ENCODE measurements at regions not wholly inside any gene's neighbourhood (a gene's known extent, or its start where the extent isn't known, plus 50 kb on each side); places are given as distances from the start of the nearest gene placed in this dataset.
"Not testable (repeated sequence)": the region's sequence is repeated elsewhere in the genome, so short reads cannot be mapped to it uniquely, and the experiment has no call there.

GRCh38 chr11:15667127-15667725, 552.5 kb downstream of the INSC start:
- DNase-seq = no peak

GRCh38 chr11:15668718-15669117, 554.0 kb downstream of the INSC start:
- no peak for DNase-seq

GRCh38 chr11:15670520-15671070, 555.9 kb downstream of the INSC start:
- no peak for DNase-seq

- no peak for DNase-seq
Observed at GRCh38 chr11:15671216-15671615, 556.5 kb downstream of the INSC start.

- DNase-seq = no peak
Observed at GRCh38 chr11:15672825-15673224, 558.1 kb downstream of the INSC start.

- no peak for DNase-seq
Observed at GRCh38 chr11:15673408-15673831, 558.7 kb downstream of the INSC start.

- DNase-seq = no peak
Observed at GRCh38 chr11:15674756-15675155, 560.0 kb downstream of the INSC start.

GRCh38 chr11:15675683-15676082, 561.0 kb downstream of the INSC start:
- DNase-seq = no peak

- DNase-seq = no peak
Observed at GRCh38 chr11:15677181-15677580, 562.5 kb downstream of the INSC start.

GRCh38 chr11:15683528-15683927, 568.8 kb downstream of the INSC start:
- DNase-seq = no peak

GRCh38 chr11:15685306-15685705, 570.6 kb downstream of the INSC start:
- DNase-seq = no peak

- not testable (repeated sequence) for DNase-seq
Observed at GRCh38 chr11:15686259-15686658, 571.5 kb downstream of the INSC start.

GRCh38 chr11:15687342-15687741, 572.6 kb downstream of the INSC start:
- no peak for DNase-seq

GRCh38 chr11:15688351-15688792, 573.6 kb downstream of the INSC start:
- no peak for DNase-seq

- DNase-seq = no peak
Observed at GRCh38 chr11:15690320-15690719, 575.6 kb downstream of the INSC start.

GRCh38 chr11:15692739-15693138, 578.0 kb downstream of the INSC start:
- no peak for DNase-seq

GRCh38 chr11:15695096-15695721, 580.5 kb downstream of the INSC start:
- no peak for DNase-seq

GRCh38 chr11:15696069-15696468, 581.3 kb downstream of the INSC start:
- DNase-seq = no peak

GRCh38 chr11:15697437-15698236, 582.9 kb downstream of the INSC start:
- no peak for DNase-seq

GRCh38 chr11:15698855-15699254, 584.1 kb downstream of the INSC start:
- DNase-seq = no peak

GRCh38 chr11:15699978-15700377, 585.3 kb downstream of the INSC start:
- DNase-seq = no peak

- no peak for DNase-seq
Observed at GRCh38 chr11:15700456-15700855, 585.7 kb downstream of the INSC start.

- DNase-seq = no peak
Observed at GRCh38 chr11:15704064-15704463, 589.3 kb downstream of the INSC start.

GRCh38 chr11:15704556-15704955, 589.8 kb downstream of the INSC start:
- DNase-seq = no peak
